Midbrain (tissue), 1 donor: ENCODE measurements at regions not wholly inside any gene's neighbourhood (a gene's known extent, or its start where the extent isn't known, plus 50 kb on each side); places are given as distances from the start of the nearest gene placed in this dataset.
A peak's percentile ranks its signal among the peaks of the same experiment; 100 is the strongest.

Source experiments
- DNase-seq: peaks from one replicate; lab custom pipeline; 2025; lab: John Stamatoyannopoulos, UW

GRCh38 chr3:106880206-106880605, 497.0 kb upstream of the CCDC54 start:
- no peak for DNase-seq

DNA sequence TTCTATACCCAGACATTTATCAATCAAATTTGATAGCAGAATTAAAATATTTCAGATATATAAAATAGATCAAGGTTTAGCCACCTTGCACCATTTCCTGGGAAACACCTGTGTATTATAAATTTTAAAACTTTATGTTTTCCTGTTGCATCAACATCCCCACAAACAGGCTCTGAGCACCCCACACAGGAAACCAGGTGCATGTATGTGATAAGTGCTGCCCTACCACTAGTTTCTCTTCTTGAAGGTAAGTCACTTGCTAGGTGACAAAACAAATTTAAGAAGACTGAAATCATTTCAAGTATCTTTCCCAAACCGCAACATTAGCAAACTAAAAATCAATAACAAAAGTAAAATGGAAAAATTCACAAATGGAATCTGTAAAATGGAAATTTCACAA, 496.1 kb upstream of the CCDC54 start:
- DNase-seq = no peak

DNA sequence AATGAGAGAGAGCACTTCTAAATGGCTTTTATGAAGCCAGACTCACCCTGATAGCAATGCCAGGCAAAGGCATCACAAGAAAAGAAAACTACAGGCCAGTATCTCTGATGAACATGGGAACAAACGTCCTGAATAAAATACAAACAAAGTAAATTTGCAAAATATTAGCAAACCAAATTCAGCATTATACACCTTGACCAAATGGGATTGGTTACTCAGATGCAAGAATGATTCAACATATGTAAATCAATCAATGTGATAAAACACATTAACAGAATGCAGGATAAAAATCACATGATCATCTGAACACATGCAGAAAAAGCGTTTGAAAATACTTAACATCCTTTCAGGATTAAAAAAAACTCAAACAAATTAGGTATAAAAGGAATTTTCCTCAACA, 494.9 kb upstream of the CCDC54 start:
- no peak for DNase-seq

- no peak for DNase-seq
Measured at GRCh38 chr3:106906074-106906473, 471.2 kb upstream of the CCDC54 start.

- no peak for DNase-seq
Measured at GRCh38 chr3:106908181-106908938, 468.9 kb upstream of the CCDC54 start.

DNA sequence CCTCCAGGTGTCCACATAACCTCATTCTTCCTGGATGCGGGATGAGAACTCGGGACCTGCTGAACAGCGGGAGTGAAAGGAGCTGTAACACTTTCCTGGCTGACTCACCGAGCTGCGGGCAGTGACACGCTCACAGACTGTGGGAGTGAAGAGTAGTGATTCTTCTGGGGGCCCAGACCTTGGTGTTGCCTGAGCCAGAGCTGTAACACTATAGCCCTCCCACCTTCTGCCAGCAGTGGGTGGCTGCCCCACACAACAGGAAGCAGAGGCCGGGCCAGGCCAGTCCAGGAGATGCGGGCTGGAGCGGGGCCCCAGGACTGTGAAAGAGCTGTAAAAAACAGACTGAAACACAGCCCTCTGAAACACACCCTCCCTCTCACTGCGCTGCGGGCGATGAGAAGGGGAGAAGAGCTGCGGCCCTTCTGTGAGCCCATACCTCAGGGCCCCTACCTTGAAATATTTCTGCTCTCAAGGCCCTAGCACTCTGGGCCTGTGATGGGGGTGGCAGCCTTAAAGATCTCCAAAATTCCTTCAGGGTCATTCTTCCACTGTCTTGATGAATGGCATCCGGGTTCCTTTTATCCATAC, 464.0 kb upstream of the CCDC54 start:
- no peak for DNase-seq

DNA sequence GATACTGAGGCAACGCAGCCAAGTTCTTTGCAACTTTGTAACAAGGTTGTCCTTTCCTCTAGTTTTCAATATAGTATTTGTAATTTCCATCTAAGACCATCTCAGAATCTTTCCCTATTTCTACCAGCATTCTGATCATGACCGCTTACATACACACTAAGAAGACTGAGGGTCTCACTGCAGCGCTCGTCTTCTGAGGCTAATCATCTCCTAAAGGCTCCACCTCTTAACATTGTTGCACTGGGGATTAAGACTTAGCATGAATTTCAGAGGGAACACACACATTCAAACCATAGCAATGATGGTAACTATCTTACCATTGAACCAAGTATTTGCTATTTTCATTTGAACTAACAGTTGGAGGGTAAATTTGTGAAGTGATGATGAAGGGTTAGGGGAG, 463.3 kb upstream of the CCDC54 start:
- DNase-seq = no peak

DNA sequence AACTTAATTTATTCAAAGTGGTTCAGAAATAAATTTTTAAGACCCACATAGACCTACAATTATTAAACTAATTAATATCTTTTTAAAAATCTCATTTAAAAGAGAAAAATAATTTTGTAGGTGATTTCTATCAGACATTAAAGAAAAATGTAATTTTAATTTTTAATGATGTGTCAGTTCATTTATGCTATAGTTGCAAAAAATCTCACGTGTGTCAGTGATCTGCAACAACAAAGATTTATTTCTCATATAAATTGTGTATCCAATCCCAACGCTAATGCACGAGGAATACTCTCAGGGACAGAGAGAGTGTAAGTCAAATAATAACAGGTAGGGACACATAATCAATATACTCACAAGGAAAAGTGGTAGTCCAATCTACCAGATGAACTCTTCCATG, 456.6 kb upstream of the CCDC54 start:
- no peak for DNase-seq

DNA sequence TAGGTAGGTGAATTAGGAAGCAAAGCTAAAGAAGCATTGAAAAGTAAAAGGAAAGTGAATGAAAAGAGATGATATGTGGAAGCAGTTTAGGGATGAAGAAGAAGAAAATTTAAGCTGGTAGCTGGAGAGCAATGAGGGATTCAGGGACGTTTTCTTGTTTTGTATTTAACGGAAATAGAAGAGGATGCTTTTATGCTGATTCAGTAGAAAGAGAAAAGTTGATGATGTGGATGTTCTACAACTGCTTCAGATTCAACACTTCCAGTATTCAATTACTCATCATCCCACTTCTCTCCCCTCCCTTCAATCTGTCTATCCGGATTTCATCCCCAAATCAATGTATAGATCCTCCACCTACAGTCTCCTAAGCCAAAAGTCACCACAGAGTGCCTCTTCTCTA, 448.2 kb upstream of the CCDC54 start:
- no peak for DNase-seq

DNA sequence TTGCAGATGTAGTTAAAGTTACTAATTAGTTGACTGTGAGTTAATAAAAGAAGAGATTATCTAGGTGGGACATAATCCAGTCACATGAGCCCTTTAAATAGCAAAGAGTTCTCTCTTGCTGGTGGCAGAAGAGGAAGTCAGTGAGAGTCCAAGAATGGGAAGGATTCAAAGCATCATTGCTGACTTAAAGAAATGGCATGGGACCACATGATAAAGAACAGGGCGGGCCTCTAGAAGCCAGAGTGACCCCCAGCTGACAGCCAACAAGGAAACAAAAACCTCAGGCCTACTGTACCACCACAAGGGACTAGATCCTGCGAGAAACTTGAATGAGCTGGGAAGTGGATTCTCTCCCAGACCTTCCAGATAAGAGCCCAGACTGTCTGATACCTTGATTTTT, 447.2 kb upstream of the CCDC54 start:
- DNase-seq = no peak

DNA sequence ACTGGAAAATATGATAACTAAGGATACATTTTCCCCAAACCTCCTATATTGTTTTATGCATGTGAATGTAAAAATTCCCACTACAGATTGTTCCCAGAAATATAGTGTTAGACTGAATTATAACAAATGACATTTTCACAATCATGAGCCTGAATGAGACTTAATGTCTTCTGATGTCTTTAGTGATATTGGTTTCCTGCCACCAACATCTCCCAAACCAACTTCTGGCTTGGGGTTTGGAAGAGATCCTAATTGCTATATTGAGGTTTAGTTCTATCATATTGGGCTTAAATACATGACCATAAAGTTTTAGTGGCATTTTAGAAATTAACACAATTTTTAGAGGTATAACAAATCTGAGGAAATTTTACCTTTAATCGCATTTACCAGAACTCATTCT, 445.3 kb upstream of the CCDC54 start:
- DNase-seq = no peak

DNA sequence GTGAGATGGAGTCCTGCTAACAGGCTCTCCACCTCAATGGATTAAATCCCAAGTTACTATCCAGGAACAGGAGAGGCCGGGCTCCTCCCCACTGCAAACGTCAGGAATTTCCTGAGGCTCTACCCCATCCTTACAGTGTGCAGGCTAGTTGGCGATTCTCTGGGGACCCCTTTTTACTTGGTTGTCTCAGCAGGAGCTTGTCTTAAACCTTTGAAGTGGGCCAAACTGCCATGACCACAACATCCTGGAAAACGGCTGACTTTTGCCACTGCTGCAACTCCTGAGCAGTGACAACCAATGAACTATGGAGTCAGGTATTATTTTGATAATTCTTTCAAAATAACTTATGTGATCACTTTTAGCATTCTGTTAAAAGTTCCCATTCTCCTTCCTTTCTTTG, 440.9 kb upstream of the CCDC54 start:
- DNase-seq = no peak

- no peak for DNase-seq
Measured at GRCh38 chr3:106942051-106942450, 435.2 kb upstream of the CCDC54 start.

DNA sequence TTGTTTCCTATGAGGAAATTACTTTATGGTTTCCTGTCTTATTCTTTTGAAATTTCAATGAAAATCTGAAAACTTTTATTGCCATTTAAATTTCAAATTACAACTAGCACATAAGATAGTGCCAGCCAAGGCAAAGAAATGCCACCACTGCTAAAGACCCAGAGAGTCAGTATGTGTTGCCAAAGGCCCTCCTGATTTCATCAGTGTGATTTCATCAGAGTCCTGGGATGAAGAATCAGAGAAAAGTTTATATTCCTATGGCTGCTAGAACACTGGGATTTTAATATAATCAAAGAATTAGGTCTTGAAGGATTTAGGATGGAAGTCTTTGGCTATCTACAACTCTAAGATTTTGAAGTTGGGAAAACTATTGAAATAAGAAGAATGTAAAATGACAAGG, 434.2 kb upstream of the CCDC54 start:
- no peak for DNase-seq

DNA sequence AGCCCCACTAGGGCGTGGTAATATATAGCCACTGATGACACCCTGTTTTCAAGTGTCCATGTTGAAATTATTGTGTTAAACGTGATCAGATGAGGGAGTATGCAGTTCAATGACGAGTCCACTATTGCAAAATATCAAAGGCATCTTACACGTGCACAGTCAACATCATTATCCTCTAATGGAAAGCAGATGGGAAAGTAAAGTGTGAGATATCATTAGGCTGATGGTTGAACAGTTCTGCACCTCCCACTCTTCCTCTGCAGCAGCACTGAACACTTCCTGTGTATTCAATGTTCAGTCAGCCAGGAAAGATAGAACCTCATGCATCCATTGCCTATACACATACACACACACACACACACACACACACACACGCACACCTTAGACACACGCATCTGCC, 431.8 kb upstream of the CCDC54 start:
- no peak for DNase-seq

- DNase-seq = no peak
Measured at GRCh38 chr3:106946866-106947265, 430.4 kb upstream of the CCDC54 start.

- DNase-seq = no peak
Measured at GRCh38 chr3:106957029-106957428, 420.2 kb upstream of the CCDC54 start.

DNA sequence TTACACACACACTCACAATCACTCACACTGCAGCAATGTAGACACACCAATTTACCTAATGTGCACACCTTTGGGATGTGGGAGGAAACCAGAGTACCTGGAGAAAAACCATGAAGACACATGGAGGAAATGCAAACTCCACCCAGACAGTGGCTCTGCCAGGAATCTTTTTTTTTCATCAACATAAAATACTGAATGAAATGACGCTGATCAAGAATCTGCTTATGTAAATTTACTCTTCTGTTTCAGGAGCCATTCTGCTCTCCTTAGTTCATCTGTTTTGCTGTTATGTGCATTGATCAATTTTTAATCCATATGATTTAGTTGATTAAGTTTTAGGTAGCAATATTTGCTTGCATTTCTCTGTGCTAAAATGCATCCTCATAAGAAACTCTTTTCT, 414.2 kb upstream of the CCDC54 start:
- DNase-seq = no peak

GRCh38 chr3:106963442-106963841, 413.8 kb upstream of the CCDC54 start:
- DNase-seq = peak; percentile 10

- DNase-seq = no peak
Measured at GRCh38 chr3:106965307-106965706, 411.9 kb upstream of the CCDC54 start.

GRCh38 chr3:106969596-106969995, 407.6 kb upstream of the CCDC54 start:
- no peak for DNase-seq

DNA sequence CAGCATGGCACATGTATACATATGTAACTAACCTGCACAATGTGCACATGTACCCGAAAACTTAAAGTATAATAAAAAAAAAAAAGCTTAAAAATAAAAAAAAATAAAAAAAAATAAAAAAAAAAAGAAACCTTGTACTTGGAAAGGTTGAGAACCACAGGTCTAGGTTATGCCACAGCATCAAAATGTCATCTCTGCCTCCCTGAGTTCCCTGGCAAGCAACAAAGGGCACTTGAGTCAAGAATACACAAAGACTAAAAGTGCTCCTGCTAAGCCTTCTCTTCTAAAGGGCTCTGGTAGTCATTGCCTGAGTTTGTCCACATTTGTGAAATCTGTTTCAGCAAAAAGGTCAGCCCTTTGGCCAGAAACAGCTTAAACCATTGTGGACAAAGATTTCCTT, 395.8 kb upstream of the CCDC54 start:
- DNase-seq = no peak

DNA sequence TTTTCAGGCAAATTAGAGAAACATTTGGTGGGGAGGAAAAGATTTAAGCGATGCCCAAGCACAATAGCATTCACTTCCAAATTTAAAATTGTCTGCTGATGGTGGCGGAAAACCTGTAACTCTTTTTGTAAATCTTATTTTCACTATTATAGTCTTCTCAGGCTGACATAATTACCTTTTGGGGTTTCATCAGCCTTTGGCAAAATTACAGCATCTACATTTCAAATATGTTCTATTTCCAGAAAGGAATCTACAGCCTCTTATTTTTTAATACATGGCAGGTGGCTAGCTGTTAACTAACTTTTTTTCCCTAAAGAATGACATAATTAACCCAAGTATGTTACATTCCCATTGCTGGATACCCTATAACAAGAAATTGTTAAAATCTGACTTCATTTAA, 391.5 kb upstream of the CCDC54 start:
- no peak for DNase-seq
